ENCODE measurements at regions not wholly inside any gene's neighbourhood (a gene's known extent, or its start where the extent isn't known, plus 50 kb on each side); places are given as distances from the start of the nearest gene placed in this dataset.

DNA sequence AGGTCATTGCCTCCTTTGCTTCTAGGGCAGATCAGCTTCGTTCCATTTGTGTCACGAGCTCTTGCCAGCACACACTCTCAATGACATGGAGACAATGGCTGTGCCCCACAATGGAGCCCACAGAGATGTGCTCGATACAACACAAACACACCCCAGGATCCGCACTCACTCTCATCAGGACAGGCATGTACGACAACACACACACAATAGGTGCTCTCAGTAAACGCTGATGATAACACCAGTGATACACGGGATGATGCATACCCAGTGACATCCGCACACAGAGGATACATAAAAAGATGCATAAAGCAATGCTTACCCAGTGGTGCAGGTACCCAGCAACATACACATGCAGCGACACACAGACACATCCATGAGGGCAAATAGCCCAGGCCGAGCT, 61.2 kb upstream of the LBX1 start:
- TF ChIP-seq RAD21 (IDR thresholded peaks at IDR 0.05; ENCODE audit: low read depth), result no peak
- no peak for TF ChIP-seq CEBPB (IDR thresholded peaks at IDR 0.05; ENCODE audit: low read depth)
- TF ChIP-seq ZNF274 (IDR thresholded peaks at IDR 0.05; ENCODE audit: low read depth, low read length), result no peak
- no peak for TF ChIP-seq POLR2A (IDR thresholded peaks at IDR 0.05; ENCODE audit: borderline replicate concordance, extremely low read depth, insufficient read depth, insufficient read length)
- TF ChIP-seq, protein P1, sequence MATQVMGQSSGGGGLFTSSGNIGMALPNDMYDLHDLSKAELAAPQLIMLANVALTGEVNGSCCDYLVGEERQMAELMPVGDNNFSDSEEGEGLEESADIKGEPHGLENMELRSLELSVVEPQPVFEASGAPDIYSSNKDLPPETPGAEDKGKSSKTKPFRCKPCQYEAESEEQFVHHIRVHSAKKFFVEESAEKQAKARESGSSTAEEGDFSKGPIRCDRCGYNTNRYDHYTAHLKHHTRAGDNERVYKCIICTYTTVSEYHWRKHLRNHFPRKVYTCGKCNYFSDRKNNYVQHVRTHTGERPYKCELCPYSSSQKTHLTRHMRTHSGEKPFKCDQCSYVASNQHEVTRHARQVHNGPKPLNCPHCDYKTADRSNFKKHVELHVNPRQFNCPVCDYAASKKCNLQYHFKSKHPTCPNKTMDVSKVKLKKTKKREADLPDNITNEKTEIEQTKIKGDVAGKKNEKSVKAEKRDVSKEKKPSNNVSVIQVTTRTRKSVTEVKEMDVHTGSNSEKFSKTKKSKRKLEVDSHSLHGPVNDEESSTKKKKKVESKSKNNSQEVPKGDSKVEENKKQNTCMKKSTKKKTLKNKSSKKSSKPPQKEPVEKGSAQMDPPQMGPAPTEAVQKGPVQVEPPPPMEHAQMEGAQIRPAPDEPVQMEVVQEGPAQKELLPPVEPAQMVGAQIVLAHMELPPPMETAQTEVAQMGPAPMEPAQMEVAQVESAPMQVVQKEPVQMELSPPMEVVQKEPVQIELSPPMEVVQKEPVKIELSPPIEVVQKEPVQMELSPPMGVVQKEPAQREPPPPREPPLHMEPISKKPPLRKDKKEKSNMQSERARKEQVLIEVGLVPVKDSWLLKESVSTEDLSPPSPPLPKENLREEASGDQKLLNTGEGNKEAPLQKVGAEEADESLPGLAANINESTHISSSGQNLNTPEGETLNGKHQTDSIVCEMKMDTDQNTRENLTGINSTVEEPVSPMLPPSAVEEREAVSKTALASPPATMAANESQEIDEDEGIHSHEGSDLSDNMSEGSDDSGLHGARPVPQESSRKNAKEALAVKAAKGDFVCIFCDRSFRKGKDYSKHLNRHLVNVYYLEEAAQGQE (IDR thresholded peaks at IDR 0.05; ENCODE audit: low read depth), result no peak
- TF ChIP-seq, protein P2, sequence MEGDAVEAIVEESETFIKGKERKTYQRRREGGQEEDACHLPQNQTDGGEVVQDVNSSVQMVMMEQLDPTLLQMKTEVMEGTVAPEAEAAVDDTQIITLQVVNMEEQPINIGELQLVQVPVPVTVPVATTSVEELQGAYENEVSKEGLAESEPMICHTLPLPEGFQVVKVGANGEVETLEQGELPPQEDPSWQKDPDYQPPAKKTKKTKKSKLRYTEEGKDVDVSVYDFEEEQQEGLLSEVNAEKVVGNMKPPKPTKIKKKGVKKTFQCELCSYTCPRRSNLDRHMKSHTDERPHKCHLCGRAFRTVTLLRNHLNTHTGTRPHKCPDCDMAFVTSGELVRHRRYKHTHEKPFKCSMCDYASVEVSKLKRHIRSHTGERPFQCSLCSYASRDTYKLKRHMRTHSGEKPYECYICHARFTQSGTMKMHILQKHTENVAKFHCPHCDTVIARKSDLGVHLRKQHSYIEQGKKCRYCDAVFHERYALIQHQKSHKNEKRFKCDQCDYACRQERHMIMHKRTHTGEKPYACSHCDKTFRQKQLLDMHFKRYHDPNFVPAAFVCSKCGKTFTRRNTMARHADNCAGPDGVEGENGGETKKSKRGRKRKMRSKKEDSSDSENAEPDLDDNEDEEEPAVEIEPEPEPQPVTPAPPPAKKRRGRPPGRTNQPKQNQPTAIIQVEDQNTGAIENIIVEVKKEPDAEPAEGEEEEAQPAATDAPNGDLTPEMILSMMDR (IDR thresholded peaks at IDR 0.05 in 2 of 3, conservative IDR thresholded peaks at IDR 0.05 in 1 of 3; ENCODE audit: borderline replicate concordance in 1 of 3, insufficient read depth in 1 of 3, low read depth in 2 of 3, low read length in 2 of 3), result no peak
- TF ChIP-seq POLR2AphosphoS5 (IDR thresholded peaks at IDR 0.05; ENCODE audit: low read depth, low read length), result no peak
- TF ChIP-seq, protein P3, sequence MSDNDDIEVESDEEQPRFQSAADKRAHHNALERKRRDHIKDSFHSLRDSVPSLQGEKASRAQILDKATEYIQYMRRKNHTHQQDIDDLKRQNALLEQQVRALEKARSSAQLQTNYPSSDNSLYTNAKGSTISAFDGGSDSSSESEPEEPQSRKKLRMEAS (IDR thresholded peaks at IDR 0.05), result no peak
- no peak for TF ChIP-seq EZH2 (IDR thresholded peaks at IDR 0.05)
- TF ChIP-seq YY1 (IDR thresholded peaks at IDR 0.05; ENCODE audit: extremely low read depth, insufficient replicate concordance, low read depth, low read length), result no peak
- no peak for TF ChIP-seq EZH2phosphoT487 (IDR thresholded peaks at IDR 0.05; ENCODE audit: borderline replicate concordance)
- no peak for TF ChIP-seq SIN3A (IDR thresholded peaks at IDR 0.05; ENCODE audit: low read depth)
